KMS-11 (cell line): ENCODE measurements at regions not wholly inside any gene's neighbourhood (a gene's known extent, or its start where the extent isn't known, plus 50 kb on each side); places are given as distances from the start of the nearest gene placed in this dataset.

Experiments
- H2AFZ ChIP-seq: fragments of 200-600 bp; sonication (generic); 2 replicates; pipeline ENCODE4 v1.6.1; 2016; ENCODE audit warnings: antibody characterized with exemption, mixed run types, low read depth
- H3K27ac ChIP-seq: fragments of 200-600 bp; sonication (generic); 2 replicates; pipeline ENCODE4 v1.6.1; 2016; ENCODE audit warnings: mild to moderate bottlenecking, mixed run types
- H3K27me3 ChIP-seq: fragments of 200-600 bp; sonication (generic); 2 replicates; pipeline ENCODE4 v1.6.1; 2017; ENCODE audit warnings: mild to moderate bottlenecking, low read depth, mixed run types, moderate library complexity; ENCODE audit not compliant: insufficient read depth
- H3K36me3 ChIP-seq: fragments of 200-600 bp; sonication (generic); 2 replicates; pipeline ENCODE4 v1.6.1; 2017; ENCODE audit warnings: mild to moderate bottlenecking, mixed run types; ENCODE audit not compliant: insufficient read depth
- H3K4me1 ChIP-seq: fragments of 200-600 bp; sonication (generic); 2 replicates; pipeline ENCODE4 v1.6.1; 2016; ENCODE audit warnings: mild to moderate bottlenecking, low read depth, mixed run types; ENCODE audit not compliant: poor library complexity, severe bottlenecking
- H3K4me2 ChIP-seq: fragments of 200-600 bp; sonication (generic); 2 replicates; pipeline ENCODE4 v1.7.0; 2016; ENCODE audit warnings: mild to moderate bottlenecking, mixed run types
- H3K4me3 ChIP-seq: fragments of 200-600 bp; sonication (generic); IDR thresholded peaks from 2 replicates; pipeline ENCODE4 v1.6.1; 2017; ENCODE audit warnings: low read depth, low read length, mixed read lengths; ENCODE audit not compliant: insufficient read depth
- H3K79me2 ChIP-seq: fragments of 200-600 bp; sonication (generic); 2 replicates; pipeline ENCODE4 v1.6.1; 2016; ENCODE audit warnings: low read depth, mixed run types; ENCODE audit not compliant: insufficient read depth
- H3K9ac ChIP-seq: fragments of 200-600 bp; sonication (generic); 2 replicates; pipeline ENCODE4 v1.6.1; 2016; ENCODE audit warnings: mild to moderate bottlenecking, mixed run types
- H4K20me1 ChIP-seq: fragments of 200-600 bp; sonication (generic); 2 replicates; pipeline ENCODE4 v1.6.1; 2016; ENCODE audit warnings: mild to moderate bottlenecking, mixed run types; ENCODE audit not compliant: insufficient read depth
- TF ChIP-seq, protein P1 (sequence below): fragments of 200-600 bp; sonication (generic); conservative IDR thresholded peaks from 2 replicates; pipeline ENCODE4 v1.6.1; 2017; ENCODE audit warnings: low read depth, mild to moderate bottlenecking, antibody characterized with exemption, low read length, moderate library complexity, mixed read lengths

- TF ChIP-seq, protein P1, sequence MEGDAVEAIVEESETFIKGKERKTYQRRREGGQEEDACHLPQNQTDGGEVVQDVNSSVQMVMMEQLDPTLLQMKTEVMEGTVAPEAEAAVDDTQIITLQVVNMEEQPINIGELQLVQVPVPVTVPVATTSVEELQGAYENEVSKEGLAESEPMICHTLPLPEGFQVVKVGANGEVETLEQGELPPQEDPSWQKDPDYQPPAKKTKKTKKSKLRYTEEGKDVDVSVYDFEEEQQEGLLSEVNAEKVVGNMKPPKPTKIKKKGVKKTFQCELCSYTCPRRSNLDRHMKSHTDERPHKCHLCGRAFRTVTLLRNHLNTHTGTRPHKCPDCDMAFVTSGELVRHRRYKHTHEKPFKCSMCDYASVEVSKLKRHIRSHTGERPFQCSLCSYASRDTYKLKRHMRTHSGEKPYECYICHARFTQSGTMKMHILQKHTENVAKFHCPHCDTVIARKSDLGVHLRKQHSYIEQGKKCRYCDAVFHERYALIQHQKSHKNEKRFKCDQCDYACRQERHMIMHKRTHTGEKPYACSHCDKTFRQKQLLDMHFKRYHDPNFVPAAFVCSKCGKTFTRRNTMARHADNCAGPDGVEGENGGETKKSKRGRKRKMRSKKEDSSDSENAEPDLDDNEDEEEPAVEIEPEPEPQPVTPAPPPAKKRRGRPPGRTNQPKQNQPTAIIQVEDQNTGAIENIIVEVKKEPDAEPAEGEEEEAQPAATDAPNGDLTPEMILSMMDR = no peak
- H3K36me3 ChIP-seq = no peaks in the 10 kb centered on the region
- H3K4me3 ChIP-seq = no peak overlapping the region
- H3K4me2 ChIP-seq = no peak overlapping the region
- H4K20me1 ChIP-seq = no peaks in the 10 kb centered on the region
- no peaks in the 10 kb centered on the region for H3K4me1 ChIP-seq
- no peaks in the 10 kb centered on the region for H3K79me2 ChIP-seq
- no peaks in the 10 kb centered on the region; the same call in 1 of the 2 replicates for H3K27me3 ChIP-seq
- no peak overlapping the region for H3K27ac ChIP-seq
- no peak overlapping the region for H2AFZ ChIP-seq
- H3K9ac ChIP-seq = no peak overlapping the region
These were observed 64.3 kb upstream of the GGTA1 start for GRCh38 chr9:121563881-121564460.

DNA sequence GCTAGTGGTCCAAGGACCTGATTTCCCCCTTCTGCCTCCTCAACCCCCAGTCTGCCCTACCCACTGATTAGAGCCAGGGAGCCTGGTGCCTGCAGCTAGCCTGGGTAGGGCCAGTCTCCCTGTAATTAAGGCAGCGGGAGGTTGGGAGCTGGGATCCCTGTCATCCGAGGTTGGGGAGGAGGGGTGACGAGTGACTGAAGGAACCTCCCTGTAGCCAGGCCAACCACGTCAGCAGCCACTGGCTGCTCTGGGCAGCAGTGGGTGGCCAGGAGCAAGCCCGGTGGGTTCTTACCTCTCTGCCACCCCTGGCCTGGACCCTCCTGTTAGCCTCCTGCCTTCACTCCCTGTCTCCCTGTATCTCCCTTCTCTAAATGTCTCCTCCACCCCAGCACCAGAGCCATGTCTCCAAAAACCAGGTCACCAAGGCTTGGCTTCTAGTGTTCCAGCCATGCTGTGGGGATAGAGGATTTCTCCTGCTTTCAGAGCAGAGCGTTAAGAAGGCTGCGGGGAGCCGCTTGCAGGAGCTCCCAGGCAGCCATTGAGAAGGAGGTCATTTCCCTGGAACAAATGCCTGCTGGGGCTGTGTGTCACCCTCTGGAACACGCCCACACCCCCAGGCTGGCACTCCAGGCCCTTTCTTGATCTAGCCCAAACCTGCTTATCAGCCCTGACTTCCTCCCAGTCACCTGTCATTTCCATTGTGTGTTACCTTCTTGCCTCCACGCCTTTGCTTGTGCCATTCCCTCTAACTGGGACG, 65.0 kb upstream of the GGTA1 start:
- no peaks in the 10 kb centered on the region for H3K4me1 ChIP-seq
- H3K79me2 ChIP-seq = no peaks in the 10 kb centered on the region
- H3K36me3 ChIP-seq = no peaks in the 10 kb centered on the region
- no peaks in the 10 kb centered on the region for H4K20me1 ChIP-seq
- no peak overlapping the region for H3K4me2 ChIP-seq
- H3K27ac ChIP-seq = no peak overlapping the region
- H3K4me3 ChIP-seq = no peak overlapping the region
- TF ChIP-seq, protein P1 = no peak
- no peaks in the 10 kb centered on the region; the same call in 1 of the 2 replicates for H3K27me3 ChIP-seq
- H3K9ac ChIP-seq = no peak overlapping the region
- H2AFZ ChIP-seq = no peak overlapping the region

DNA sequence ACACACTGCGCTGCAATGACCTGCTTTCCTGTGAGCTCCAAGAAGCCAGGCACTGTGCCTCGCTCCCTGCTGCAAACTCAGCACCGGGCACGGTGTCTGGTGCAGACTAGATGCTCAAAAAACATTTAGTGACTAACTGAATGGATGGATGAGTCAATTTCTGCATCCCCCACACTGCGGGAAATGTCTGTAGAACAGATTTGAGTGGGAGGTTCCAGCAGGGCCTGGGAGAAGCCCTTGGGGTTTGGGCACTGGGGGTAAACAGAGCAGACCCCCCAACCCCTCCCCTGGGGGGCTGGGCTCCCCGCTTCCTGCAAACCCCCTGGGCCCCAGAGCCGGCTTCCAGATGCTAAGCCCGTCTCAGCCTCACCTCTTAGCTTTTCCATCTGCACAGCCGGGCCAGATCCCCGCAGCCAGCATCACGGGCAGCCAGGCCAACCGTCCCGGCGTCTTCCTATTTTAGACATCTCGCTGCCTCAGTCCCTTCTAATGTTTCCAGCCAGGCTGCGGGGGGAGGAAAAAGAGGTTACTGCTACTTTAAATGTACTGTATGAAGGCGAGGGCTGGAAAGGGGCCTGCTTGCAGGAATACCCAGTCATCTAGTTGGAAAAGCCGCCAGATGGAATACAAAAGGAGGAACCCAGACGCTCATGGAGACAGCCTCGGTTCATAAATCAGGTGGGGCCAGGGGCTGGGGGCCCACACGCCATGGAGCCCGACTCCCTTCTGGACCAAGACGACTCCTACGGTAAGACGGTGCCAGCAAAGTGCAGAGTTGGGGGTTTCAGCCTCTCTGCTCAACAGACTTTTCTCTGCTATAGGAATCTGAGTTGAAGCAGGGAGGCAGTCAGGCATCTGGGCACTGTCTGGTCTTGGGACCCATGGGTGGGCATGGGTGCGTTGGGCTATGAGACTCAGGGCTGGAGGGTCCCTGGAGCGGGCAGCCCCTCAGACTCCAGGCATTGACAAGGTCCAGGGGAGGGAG, 67.1 kb upstream of the GGTA1 start:
- no peak overlapping the region for H3K27ac ChIP-seq
- H3K27me3 ChIP-seq = no peaks in the 10 kb centered on the region; the same call in 1 of the 2 replicates
- no peak overlapping the region for H3K4me3 ChIP-seq
- H3K36me3 ChIP-seq = no peaks in the 10 kb centered on the region
- no peak overlapping the region for H2AFZ ChIP-seq
- H3K4me1 ChIP-seq = no peaks in the 10 kb centered on the region
- H3K4me2 ChIP-seq = no peak overlapping the region
- no peaks in the 10 kb centered on the region for H3K79me2 ChIP-seq
- TF ChIP-seq, protein P1 = no peak
- no peak overlapping the region for H3K9ac ChIP-seq
- H4K20me1 ChIP-seq = no peaks in the 10 kb centered on the region

DNA sequence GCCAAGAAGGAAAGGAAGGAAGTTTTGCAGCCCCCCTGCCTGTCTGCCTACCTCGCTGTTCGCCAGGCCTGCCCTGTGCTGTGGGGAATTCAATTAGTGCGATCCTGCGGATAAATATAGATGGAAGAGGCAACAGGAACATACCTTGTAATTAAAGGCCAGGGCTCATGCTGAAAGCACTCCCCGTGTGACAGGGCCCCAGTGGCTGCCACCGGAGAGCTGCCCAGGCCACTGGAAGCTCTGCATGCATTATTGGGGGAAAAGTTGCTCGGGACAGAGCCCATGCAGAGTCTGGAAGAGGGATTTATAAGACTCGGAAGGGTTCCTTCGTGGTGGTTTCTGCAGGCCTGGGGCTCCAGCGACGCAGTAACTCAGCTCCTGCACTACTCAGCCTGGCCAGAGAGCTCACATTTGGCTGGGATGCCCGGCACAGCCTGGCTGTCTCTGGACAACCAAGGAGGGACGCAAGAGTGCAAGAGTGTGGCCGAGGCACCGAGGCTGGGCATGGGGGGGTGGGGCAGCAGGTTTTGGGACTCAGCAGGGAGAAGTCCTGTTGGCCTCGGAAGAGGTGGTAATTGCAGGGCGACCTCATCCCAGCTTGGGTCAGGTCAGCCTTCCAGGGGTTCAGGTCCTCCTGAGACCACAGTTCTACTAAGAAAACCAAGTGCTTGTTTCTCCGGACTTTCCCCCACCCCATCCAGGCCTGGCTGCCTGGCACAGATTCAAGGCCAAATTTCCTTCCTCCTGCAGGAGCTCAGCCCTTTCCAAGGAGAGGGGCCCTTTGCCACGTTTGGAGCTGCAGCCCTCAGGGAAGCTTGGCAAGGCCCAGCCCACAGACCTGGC, 68.1 kb upstream of the GGTA1 start:
- H3K79me2 ChIP-seq = no peaks in the 10 kb centered on the region
- no peak overlapping the region for H3K9ac ChIP-seq
- H3K36me3 ChIP-seq = no peaks in the 10 kb centered on the region
- H3K4me3 ChIP-seq = no peak overlapping the region
- no peaks in the 10 kb centered on the region for H4K20me1 ChIP-seq
- TF ChIP-seq, protein P1 = no peak
- no peaks in the 10 kb centered on the region; the same call in 1 of the 2 replicates for H3K27me3 ChIP-seq
- H3K4me2 ChIP-seq = no peak overlapping the region
- H3K27ac ChIP-seq = no peak overlapping the region
- H2AFZ ChIP-seq = no peak overlapping the region
- no peaks in the 10 kb centered on the region for H3K4me1 ChIP-seq
